ENCODE measurements at regions not wholly inside any gene's neighbourhood (a gene's known extent, or its start where the extent isn't known, plus 50 kb on each side); places are given as distances from the start of the nearest gene placed in this dataset.

DNA sequence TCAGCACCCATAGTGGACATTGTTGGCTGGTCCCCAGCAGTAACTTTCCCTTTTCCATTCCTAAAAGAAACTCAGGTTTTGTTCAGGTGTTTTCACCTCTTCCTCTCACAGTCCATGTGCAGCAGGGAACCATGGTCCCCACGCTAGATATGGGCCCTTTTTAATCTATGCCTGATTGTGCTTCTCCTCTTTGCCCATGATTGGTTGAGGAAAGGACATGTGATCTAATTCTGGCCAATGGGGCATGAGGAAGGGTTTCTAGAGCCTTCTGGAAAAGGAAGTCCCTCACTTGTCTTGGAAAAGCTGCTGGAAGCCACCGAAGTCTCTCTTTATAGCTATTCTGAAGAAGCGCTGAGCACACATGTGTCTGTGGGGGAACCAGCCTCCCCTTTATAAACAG lies 330.7 kb downstream of the ACTR3B start:
- no peak for TF ChIP-seq POLR2A (IDR thresholded peaks at IDR 0.05; ENCODE audit: low read depth, low read length)
- TF ChIP-seq TAF1 (IDR thresholded peaks at IDR 0.05; ENCODE audit: borderline replicate concordance, low read depth, low read length) = no peak
